AG04450 (cell line): ENCODE measurements at regions not wholly inside any gene's neighbourhood (a gene's known extent, or its start where the extent isn't known, plus 50 kb on each side); places are given as distances from the start of the nearest gene placed in this dataset.

Experiments used
- CTCF ChIA-PET: fragments of 300-600, 350-600 bp; formaldehyde crosslinking; extraction: SDS; loops from one replicate; lab custom pipeline; 2022; ENCODE audit warnings: antibody characterized with exemption, inconsistent platforms; lab: Charles Lee
- POLR2A ChIA-PET: fragments of 350-600 bp; formaldehyde crosslinking; extraction: SDS; loops from one replicate; lab custom pipeline; 2021; ENCODE audit warnings: antibody characterized with exemption, inconsistent platforms; lab: Yijun Ruan, JAX
- DNase-seq: peaks from one replicate; pipeline ENCODE4 v3.0.0-alpha.2; 2011; ENCODE audit warnings: low read depth, low spot score
- H3K27ac ChIP-seq: one replicate; pipeline ENCODE4 v1.5.1; 2012; ENCODE audit warnings: low read depth, low read length, control low read depth
- H3K27me3 ChIP-seq: one replicate; pipeline ENCODE4 v1.6.0; 2012; ENCODE audit warnings: low read length; ENCODE audit not compliant: control insufficient read depth, insufficient read depth
- H3K4me3 ChIP-seq: 2 replicates; pipeline ENCODE4 v1.5.1; 2011; ENCODE audit warnings: mild to moderate bottlenecking, low read depth, low read length, control low read depth
- H3K9me3 ChIP-seq: 2 replicates; pipeline ENCODE4 v1.5.1; 2012; ENCODE audit warnings: low read length; ENCODE audit not compliant: control insufficient read depth, insufficient read depth
- CTCF ChIP-seq: IDR thresholded peaks from 2 replicates; pipeline ENCODE4 v1.5.1; 2011; ENCODE audit warnings: low read depth, low read length, control low read depth, inconsistent platforms

- no peak for TF ChIP-seq CTCF
- Histone ChIP-seq H3K4me3 (no peak overlapping the region), H3K9me3 (peaks cover 14% of the 10 kb centered on the region; the same call in 1 of the 2 replicates), H3K27ac (no peak overlapping the region), H3K27me3 (no peaks in the 10 kb centered on the region)
- CTCF ChIA-PET: no interaction called here
- POLR2A ChIA-PET: no interaction called here
- DNase-seq: no peak
Measured at GRCh38 chr10:120684226-120684625, 166.9 kb upstream of the WDR11 start.

DNA sequence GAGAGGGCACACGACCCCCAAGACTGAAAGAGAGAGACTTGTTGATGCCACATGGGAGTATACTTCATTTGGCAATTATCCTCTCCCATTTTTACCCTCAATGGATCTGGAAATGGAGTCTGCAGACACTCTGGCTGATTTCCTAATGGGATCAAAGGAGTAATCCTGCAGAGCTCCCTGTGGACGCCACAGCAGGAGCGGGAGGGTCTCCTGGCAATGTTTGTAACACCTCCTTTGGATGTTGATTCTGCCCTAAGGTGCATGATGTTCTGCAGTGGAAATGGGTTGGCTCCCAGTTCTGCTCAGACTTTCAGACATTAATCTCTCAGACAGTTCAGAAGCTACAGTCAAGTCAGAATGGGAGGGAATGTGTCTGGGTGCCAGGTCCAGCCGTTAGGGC, 166.0 kb upstream of the WDR11 start:
- Histone ChIP-seq H3K9me3 (peaks cover 12% of the 10 kb centered on the region; the same call in 1 of the 2 replicates), H3K4me3 (no peak overlapping the region), H3K27ac (no peak overlapping the region), H3K27me3 (no peaks in the 10 kb centered on the region)
- ChIA-PET CTCF (no interaction called here), POLR2A (no interaction called here)
- no peak for TF ChIP-seq CTCF
- DNase-seq: no peak

- Histone ChIP-seq H3K27me3 (no peaks in the 10 kb centered on the region), H3K27ac (no peak overlapping the region), H3K9me3 (peaks cover 24% of the 10 kb centered on the region), H3K4me3 (no peak overlapping the region)
- no peak for DNase-seq
- POLR2A ChIA-PET: no interaction called here
- TF ChIP-seq CTCF: no peak
- CTCF ChIA-PET: no interaction called here
Measured at GRCh38 chr10:120688928-120689327, 162.2 kb upstream of the WDR11 start.

GRCh38 chr10:120689777-120690529, 161.2 kb upstream of the WDR11 start:
- TF ChIP-seq CTCF: no peak
- no peak overlapping the region for H3K27ac ChIP-seq
- ChIA-PET POLR2A (no interaction called here), CTCF (no interaction called here)
- DNase-seq: no peak
- no peak overlapping the region for H3K4me3 ChIP-seq
- H3K27me3 ChIP-seq: no peaks in the 10 kb centered on the region
- peaks cover 24% of the 10 kb centered on the region for H3K9me3 ChIP-seq

DNA sequence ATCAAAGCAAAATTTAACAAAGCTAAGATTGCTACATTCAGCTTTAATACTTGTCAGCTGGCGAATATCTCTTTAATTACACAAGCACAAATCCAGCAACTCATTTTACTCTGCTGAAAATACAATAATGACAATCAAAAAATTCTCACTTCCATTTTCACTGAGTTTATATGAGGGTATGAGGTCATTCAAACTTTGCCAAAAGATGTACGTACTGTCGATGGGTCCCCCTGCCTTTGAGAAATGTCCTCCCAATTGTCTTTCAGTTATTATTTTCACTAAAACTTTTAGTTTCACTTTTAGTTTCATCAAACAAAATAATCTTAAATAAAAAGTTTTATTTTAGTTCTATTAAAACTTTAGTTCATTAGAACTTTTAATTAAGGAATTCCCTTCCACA, 159.5 kb upstream of the WDR11 start:
- CTCF ChIA-PET: no interaction called here
- no peak for TF ChIP-seq CTCF
- no peak overlapping the region for H3K4me3 ChIP-seq

More for the DNA sequence above, 159.5 kb upstream of the WDR11 start:
- Histone ChIP-seq H3K9me3 (peaks cover 20% of the 10 kb centered on the region), H3K27me3 (no peaks in the 10 kb centered on the region), H3K27ac (no peak overlapping the region)
- POLR2A ChIA-PET: no interaction called here
- no peak for DNase-seq
